Astrocyte (in vitro differentiated cells and primary cell): ENCODE measurements at regions not wholly inside any gene's neighbourhood (a gene's known extent, or its start where the extent isn't known, plus 50 kb on each side); places are given as distances from the start of the nearest gene placed in this dataset.

Experiments
- EZH2 ChIP-seq: IDR thresholded peaks from 2 replicates; pipeline ENCODE4 v1.6.1; 2012; ENCODE audit warnings: mild to moderate bottlenecking, low read length, inconsistent platforms; ENCODE audit not compliant: insufficient read depth
- TF ChIP-seq, protein P1 (sequence below): IDR thresholded peaks from 2 replicates; pipeline ENCODE4 v1.5.1; 2011; ENCODE audit warnings: low read depth, mild to moderate bottlenecking, inconsistent platforms, low read length, moderate library complexity; ENCODE audit not compliant: insufficient read depth

DNA sequence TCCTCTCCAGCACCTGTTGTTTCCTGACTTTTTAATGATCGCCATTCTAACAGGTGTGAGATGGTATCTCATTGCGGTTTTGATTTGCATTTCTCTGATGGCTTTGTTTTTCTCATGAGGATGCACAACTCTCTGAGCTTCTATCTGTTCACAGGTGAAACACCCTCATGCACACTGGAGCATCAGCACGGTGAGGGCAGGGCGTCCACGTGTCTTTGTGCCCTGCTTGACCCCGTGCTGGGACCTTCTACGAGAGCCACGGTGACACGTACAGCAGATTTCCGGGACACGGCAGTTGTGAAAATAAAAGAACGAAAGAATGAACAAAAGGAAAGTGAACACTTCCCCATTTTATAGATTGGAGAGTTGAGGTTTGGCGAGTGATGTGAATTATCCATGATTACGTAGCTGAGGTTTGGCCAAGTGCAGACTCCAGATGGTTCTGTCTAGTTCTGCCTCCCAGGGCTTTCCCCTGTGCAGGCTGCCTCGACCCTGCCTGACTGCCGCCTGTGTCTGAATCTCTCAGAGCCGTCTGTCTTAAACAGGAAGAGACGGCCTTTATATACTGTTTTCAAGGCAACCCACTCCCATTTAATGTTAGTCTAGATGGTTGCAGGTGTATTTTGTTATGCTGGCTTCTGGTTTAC, 67.8 kb upstream of the SORBS2 start:
- TF ChIP-seq, protein P1, sequence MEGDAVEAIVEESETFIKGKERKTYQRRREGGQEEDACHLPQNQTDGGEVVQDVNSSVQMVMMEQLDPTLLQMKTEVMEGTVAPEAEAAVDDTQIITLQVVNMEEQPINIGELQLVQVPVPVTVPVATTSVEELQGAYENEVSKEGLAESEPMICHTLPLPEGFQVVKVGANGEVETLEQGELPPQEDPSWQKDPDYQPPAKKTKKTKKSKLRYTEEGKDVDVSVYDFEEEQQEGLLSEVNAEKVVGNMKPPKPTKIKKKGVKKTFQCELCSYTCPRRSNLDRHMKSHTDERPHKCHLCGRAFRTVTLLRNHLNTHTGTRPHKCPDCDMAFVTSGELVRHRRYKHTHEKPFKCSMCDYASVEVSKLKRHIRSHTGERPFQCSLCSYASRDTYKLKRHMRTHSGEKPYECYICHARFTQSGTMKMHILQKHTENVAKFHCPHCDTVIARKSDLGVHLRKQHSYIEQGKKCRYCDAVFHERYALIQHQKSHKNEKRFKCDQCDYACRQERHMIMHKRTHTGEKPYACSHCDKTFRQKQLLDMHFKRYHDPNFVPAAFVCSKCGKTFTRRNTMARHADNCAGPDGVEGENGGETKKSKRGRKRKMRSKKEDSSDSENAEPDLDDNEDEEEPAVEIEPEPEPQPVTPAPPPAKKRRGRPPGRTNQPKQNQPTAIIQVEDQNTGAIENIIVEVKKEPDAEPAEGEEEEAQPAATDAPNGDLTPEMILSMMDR = no peak
- TF ChIP-seq EZH2 = no peak
